HG02642 (cell line): ENCODE measurements at regions not wholly inside any gene's neighbourhood (a gene's known extent, or its start where the extent isn't known, plus 50 kb on each side); places are given as distances from the start of the nearest gene placed in this dataset.

Experiments
- ATAC-seq: cut with Tn5 transposase; IDR thresholded peaks from one replicate; pipeline ENCODE4 v1.9.1; 2021; ENCODE audit warnings: mild to moderate bottlenecking; ENCODE audit not compliant: unreplicated experiment, poor library complexity

DNA sequence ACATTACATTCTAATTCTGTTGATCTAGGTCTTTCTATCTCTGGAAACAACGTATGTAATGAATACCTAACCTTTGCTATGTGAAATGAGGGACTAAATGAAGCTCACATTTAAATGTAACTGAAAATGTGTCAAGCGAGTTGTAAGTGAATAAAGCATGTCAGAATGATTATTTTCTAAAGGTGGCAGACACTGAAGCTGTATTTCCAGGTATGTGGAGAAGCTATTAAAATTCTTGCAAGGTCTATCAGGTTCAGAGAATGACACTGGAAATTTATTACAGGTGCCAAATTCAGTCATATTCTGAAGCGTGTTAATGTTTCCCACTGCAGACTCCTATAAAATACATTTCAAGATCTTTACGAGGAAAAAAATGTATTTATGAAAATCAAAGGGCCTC lies 641.4 kb downstream of the RPS29 start:
- ATAC-seq: no peak

DNA sequence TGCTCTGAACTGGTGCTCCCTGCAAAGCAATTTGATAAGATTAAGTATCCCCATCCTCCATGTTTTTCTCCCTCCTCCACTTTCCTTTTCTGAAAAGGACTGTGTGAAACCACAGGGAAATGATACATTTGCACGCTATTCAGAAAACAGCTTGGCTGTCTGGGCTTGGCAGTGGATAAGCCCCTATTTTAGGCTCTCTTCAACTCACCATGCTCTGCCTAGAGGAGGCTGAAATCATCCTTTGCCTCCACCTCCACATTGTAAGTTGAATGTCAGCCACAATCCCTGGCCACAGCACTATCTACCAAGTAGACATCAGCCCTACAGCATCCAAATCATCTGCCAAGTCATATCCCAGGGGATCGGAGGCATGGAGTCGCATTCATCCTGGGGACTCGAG lies 642.3 kb downstream of the RPS29 start:
- ATAC-seq: no peak

DNA sequence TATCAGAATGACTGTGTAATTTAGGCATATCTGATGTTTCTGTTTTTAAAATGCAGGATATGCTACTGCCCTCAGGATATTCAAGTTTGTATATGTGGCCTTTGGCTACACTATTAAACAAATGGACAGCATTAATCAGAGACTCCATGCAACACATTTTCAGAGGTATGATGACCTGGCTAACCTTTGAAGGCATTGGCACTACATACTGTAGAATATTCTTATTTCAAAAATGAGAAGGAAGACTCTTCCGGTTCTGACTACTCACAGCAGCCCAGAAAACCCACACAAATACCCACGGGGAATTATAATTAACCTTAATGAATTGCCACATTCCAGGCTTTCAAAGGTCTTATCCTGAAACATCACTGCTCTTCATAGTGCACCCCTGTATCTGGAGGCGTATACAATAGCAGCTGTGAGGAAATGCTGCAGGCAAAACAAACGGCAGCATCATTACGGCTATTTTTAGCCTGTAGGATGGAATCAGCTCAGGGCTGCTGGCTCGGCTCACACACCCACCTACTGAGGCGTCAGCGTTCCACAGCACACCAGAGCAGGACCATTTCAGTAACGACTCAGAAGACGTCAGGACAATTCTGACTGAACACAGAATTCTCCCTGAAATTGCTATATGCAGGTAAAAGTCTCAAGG lies 648.5 kb downstream of the RPS29 start:
- no peak for ATAC-seq

DNA sequence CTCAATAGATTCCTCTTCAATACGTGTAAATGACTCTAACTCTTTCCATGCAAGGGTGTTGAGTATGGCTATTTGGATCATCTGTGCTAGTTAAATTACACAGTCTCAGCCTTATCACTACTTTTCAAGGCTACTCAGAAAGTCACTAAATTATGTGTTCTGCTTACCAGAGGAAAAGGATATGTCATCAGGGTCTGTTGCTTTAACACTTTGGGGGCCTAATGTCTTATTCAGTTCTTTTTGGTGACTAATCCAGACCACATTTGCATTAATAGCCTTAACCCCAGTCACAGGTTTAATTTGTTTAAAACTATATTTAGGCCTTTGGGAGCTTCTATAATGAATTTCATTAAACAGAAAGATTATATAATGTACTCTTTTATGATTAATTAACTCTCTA lies 649.3 kb downstream of the RPS29 start:
- no peak for ATAC-seq

DNA sequence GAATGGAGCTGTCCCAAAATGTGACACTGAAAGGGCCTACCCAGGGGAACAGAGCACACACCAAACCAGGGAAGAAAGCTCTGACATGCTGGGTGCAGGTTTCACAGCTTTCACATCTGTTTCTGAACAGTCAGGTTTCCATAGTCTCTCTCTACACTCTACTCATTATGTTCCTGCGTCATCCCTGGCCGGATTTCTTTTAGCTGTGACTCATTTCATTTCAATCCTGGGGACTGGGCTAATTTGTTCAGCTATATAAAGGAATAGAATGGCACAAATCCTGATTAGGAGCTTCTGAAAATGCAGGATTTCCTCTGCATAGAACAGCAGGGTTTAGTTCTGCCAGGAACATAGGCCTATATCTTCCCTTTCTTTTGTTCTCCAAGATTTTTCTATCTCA lies 649.8 kb downstream of the RPS29 start:
- no peak for ATAC-seq

DNA sequence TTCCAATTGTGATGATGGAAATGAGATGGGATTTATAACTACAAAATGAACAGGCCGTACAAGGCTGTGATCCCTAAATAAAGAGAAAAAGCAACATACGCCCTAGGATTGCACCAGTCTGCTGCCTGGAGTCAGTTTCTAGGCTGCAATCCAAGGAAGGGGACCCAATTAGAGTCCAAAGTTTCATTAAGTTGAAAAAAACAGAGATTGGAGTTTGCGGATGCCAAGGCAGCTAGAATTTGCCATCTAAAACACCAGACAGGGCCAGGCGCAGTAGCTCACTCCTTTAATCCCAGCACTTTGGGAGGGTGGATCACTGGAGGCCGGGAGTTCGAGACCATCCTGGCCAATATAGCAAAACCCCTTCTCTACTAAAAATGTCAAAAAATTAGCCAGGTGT lies 661.0 kb downstream of the RPS29 start:
- ATAC-seq: no peak

DNA sequence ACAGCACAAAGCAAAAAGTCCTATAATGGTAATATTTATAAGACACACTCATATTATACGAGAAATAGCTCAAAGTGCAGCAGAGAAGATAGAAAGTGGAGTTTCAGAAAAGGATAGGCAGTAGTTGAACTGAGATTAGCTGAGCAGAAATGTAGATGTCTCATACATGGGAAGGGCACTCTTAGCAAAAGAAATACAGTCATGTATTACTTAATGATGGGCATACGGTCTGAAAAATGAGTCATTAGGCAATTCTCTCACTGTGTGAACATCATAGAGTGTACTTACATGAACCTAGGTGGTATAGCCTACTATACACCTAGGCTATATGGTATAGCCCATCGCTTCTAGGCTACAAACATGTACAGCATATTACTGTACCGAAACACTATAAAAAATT lies 671.3 kb downstream of the RPS29 start:
- ATAC-seq: no peak

DNA sequence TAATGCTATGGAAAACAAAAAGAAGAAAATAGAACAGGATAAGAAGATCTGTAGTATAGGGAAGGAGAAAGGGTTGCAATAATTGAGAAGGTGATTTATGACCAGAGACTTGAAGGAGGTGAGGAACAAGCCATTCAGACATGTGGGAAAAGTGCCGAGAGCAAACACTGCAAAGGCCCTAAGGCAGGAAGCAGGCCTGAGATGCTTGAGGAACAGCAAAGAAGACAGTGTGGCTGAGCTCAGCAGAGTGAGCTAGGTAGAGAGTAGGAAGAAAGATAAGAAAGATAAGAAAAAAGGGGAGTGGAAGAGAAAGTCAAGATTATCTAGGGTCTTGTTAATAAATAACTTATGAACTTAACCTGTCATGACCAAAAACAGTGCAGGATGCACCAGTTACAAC lies 671.8 kb downstream of the RPS29 start:
- ATAC-seq: no peak

DNA sequence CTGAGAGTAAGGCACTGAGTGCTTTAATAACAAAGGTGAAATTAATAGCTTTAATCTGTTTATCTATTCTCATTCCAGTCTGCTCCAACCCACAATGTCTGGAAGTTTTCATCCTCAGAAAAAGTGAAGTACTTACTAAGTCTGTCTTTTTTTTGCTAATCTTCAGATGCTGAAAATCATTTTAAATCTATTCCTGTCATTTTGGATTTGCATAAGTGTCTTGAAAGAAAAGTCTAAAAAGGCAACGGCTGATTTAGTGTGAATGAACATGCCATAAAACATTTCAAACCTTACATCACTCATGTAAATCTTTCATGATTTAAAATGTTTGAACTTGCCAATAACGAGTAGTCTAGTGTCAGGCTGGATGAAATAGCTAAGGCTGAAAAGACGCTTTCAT lies 685.6 kb downstream of the RPS29 start:
- no peak for ATAC-seq

DNA sequence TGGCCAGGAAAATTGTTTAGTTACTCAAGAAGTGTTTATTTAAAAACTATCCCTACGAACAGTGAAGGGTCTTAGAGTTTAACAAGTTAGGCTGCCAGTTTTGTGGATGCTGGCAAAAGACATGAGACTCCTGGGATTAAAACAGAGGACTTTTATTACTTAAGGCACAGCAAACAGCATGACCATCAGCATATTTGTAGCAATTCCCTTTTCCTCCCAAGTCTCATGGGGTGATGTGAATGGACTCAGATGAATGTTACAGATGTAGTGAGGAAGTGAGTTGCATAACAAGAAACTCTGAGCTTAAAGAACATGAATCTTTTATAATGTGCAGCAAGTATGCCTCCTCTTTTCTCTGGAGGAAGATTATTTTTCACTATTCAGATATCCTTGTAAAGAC lies 695.8 kb downstream of the RPS29 start:
- ATAC-seq: no peak

DNA sequence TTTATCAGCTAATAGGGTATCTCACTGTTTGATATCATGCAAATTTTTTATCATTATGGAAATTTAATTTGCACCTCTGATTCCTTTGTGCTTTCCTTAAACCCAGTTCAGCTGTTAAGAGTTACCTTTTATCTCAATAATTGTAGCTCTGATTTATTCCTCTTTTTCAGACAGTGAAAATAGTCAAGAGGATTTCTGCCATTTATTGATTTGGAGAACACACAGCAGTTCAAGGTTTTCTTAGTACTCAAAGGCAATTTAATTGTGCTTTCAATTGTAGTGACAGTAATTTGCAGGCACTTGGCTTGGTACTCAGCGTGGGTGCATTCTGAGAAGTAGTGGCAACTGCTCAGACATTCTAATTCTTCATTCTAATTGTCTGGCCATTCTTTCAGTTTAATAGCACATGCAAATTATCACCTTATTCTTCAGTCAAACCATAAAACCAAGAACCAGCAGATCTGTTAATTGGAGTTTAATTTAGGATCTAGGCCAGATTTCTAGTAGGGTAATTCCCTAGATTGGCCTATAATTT lies 709.3 kb downstream of the RPS29 start:
- ATAC-seq: no peak

DNA sequence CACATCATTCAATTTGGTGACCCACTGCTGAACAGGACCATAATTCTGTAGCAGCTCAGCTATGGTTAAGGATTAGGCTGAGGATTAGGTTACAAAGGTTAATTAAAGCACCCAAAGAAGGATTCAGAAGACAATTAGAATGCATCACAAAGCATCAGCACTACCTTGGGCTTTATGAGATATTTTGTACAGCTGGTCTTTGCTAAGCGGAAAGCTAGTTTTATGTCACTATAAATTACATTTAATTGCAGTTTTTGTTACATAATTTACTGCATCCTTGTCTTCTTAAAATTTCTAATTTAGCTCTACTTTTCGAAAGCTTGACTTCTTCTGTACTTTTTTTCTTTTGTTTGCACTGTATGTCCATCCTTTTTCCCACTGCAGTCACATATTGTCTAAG lies 711.5 kb downstream of the RPS29 start:
- ATAC-seq: no peak

DNA sequence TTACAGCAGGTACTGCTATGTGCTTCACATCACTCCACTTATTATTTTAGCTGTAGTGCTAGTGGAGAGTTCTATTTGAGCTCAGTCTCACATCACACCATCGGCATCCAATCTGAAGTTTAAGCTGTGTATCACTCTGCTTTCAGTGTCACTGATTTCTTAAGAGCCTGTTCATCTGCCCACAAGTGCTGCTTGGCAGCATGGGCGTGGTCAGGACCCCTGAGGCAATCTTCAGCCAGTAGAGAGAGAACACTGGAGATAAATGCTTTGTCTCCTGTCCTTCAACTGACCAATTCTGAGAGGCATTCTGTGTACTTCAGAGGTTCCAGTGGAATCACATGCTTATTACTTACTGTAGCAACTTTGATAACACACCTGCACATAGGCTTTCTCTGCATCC lies 728.8 kb downstream of the RPS29 start:
- ATAC-seq: no peak

DNA sequence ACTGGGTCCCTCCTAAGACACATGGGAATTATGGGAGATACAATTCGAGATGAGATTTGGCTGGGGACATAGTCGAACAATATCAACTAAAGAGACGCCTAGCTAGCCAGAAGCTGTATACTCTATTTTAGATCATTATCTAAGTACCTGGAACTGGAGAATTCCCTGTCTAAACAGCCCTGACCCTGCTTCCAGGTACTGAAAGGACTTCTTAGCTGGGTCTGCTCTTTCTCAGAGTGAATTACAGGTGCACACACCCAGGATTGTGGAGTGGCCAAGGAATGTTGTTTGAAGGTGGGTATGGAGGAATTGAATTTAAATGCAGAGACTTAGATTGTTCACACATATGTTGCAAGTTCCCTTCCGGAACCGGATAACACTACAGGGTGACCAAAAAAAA lies 733.0 kb downstream of the RPS29 start:
- no peak for ATAC-seq

DNA sequence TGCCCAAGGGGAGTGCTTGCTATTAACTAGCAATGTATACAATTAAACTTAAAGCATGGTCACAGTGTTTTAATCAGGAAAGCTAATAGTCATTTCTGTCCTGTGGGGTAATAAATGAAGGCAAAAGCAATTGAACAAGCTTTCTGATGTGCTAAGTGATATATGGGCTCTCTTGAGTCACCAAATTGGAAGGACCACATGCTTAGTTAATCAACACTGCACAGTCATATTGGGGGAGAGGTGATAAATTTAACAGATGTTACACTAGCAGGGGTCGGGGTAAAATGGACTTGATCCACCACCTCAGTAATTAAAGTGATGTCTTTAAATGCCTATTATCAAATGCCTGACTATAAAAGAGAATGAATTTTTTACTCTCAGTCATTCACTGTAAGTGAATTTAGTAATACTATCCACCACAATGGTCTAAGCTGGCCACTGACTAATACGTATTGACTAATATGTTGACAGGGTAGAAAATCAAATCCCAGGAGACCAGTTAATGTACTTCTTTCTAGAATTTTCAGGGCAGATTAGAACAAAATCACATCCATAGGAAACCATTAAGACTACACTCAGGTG lies 736.3 kb downstream of the RPS29 start:
- no peak for ATAC-seq

DNA sequence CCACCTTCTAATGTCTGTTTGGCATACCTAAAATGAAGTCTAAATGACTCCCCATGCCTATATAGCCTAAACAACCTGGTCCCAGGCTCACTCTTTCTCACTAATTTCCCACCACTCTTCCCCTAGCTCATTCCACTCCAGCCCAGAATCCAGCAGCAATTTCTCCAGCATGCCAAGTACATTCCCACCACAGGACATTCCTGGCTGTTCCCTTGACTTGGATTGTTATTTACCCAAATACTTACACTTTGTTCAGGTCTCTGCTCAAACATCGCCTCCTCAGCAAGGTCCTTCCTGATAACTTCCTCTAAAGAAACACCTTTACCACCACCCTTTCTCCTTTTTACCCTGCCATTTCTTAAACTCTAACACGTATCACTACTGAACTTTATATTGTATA lies 743.4 kb downstream of the RPS29 start:
- ATAC-seq: no peak

DNA sequence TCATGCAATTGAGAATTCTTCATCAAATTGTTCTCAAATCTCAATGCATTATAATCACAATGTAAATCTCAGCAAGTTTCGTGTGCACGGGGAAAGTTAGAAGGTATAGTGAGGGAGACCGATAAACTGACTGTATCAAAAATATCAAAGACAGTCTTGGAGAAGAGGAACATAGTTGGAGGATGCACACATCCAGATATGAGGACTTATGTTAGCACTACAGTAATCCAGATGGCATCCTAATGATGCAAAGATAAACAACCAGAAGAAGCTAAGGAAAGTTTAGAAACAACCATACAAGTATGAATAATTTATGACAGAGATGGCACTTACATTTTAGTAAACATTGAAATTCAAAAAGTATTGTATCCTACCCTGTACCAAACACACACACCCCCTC lies 760.1 kb downstream of the RPS29 start:
- no peak for ATAC-seq

DNA sequence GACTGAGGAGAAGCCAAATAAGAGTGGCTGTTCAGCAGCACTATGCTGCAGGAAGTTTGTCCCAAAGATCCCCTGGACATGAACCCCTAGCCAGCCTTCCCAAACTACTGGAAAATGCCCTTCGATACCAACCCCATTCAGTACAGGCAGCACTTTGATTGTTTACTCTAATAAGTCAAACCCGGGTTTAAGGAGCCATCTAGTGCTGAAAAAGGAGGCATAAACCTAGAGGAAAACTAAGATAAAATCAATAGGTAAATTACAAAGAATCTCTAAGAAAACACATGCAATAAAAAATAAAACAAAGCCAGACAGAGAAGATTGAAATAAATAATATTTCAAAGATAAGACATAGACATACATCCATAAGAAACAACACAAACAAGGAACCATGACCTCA lies 771.6 kb downstream of the RPS29 start:
- ATAC-seq: no peak

DNA sequence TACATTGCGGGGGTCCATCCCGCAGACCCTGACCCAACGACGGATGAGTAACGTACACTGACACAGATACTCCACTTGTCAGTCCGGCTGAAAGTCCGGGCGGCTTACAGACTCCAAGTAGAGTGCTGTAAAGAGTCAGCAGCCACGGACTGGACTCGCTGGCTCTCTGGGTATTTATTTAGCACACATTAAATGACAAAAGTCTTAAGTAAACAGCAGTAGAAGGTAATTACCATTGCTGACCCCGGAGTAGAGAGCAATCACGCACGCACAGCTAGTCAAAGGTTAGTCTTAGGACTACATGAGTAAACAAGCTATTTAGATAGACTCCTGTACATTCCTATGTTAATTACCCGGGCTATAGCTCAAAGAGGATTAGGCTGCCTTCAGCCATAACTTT lies 780.9 kb downstream of the RPS29 start:
- ATAC-seq: no peak

DNA sequence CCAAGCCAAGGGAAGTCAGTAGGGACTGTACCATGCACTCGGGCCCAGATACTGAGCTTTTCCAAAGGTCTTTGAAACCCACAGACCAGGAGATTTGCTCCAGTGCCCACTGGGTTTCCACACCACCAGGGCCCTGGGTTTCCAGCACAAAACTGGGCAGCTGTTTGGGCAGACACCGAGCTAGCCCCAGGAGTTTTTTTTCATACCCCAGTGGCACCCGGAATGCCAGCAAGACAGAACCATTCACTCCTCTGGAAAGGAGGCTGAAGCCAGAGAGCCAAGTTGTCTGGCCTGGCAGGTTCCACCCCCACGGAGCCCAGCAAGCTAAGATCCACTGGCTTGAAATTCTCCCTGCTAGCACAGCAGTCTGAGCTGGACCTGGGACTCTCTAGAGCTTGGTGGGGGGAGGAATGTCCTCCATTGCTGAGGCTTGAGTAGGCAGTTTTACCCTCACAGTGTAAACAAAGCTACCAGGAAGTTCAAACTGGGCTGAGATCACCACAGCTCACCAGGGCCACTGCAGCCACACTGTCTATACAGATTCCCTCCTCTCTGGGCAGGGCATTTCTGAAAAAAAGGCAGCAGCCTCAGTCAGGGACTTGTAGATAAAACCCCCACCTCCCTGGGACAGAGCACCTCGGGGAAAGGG lies 793.7 kb downstream of the RPS29 start:
- no peak for ATAC-seq

DNA sequence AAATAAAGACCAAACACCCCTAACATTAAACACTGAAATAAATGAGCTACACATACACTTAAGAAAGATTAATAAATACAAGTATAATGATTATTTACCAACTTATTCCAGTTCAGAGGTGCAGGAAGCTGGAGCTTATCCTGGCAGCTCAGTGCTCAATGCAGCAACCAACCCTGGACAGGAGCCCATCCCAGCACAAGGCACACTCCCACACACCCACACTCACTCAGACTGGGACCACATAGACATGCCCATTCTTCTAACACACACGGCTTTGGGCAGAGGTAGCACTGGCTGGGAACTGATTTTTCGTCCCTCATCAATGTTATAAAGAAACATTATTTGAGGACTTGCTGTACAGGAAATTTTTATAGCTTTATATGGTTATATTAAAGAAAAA lies 797.4 kb downstream of the RPS29 start:
- no peak for ATAC-seq

DNA sequence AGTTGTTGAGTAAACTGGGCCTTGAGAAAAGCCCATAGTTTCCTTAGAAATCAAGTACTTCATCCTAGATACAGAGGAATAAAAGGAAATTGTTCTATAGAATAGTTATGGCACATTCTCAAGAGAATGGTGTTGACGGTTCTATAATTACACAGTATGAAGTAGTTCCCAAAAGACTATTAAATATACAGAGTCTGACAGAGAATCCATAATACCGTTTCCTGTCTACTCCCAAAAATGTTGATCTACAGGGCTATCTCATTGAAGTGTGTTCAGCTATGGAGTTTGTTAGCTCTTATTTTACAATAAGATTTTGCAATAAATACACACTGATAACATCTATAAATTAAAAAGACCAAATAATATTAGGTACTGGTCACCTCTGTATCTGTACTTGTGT lies 799.7 kb downstream of the RPS29 start:
- no peak for ATAC-seq
